Heart right ventricle (tissue), 16 donors: ENCODE measurements at regions not wholly inside any gene's neighbourhood (a gene's known extent, or its start where the extent isn't known, plus 50 kb on each side); places are given as distances from the start of the nearest gene placed in this dataset.

ENCODE experiments used
- ATAC-seq, 8 donors: fragments of 200-7000 bp; cut with Tn5 transposase; one replicate each; pipeline ENCODE4 v1.9.1; 2020; ENCODE audit warnings: mild to moderate bottlenecking in 8 of 8, moderate library complexity in 8 of 8, moderate number of reproducible peaks in 1 of 8
- DNase-seq, 2 donors: peaks; one replicate each; pipeline ENCODE4 v3.0.0-alpha.2; 2020
- H3K27ac ChIP-seq, 10 donors: fragments of 200-600 bp; sonication (generic) in 2 of 10; one replicate each; pipeline versions ENCODE4 v1.5.0 to v1.8.0; 2020 to 2022; ENCODE audit warnings: mild to moderate bottlenecking in 3 of 10
- H3K27me3 ChIP-seq, 7 donors: fragments of 200-600 bp; one replicate each; pipeline ENCODE4 v1.8.0; 2021 to 2022; ENCODE audit warnings: mild to moderate bottlenecking in 2 of 7
- H3K36me3 ChIP-seq, 9 donors: fragments of 200-600 bp; sonication (generic) in 1 of 9; one replicate each; pipeline versions ENCODE4 v1.5.0 to v1.8.0; 2020 to 2022; ENCODE audit warnings: mild to moderate bottlenecking in 2 of 9
- H3K4me1 ChIP-seq, 9 donors: fragments of 200-600 bp; sonication (generic) in 1 of 9; one replicate each; pipeline versions ENCODE4 v1.5.0 to v1.8.0; 2020 to 2022; ENCODE audit warnings: mild to moderate bottlenecking in 4 of 9
- H3K4me3 ChIP-seq, 10 donors: fragments of 200-600 bp; sonication (generic) in 2 of 10; one replicate each; pipeline versions ENCODE4 v1.5.0 to v1.8.0; 2020 to 2022; ENCODE audit warnings: mild to moderate bottlenecking in 7 of 10, moderate library complexity in 2 of 10
- H3K9me3 ChIP-seq, 11 donors: fragments of 200-600 bp in 10 of 11; sonication (generic) in 2 of 11; one replicate each; pipeline versions ENCODE4 v1.5.0 to v1.8.0; 2013 to 2022; ENCODE audit warnings: mild to moderate bottlenecking in 2 of 11, control low read depth in 1 of 11, moderate library complexity in 1 of 11
- CTCF ChIP-seq, 9 donors: fragments of 200-600 bp; sonication (generic) in 2 of 9; IDR thresholded peaks; one replicate each; pipeline versions ENCODE4 v1.5.0 to v1.8.0; 2021 to 2022; ENCODE audit warnings: antibody characterized with exemption in 9 of 9, mild to moderate bottlenecking in 5 of 9, moderate library complexity in 1 of 9
- WGBS, 2 donors: extraction: QIAGEN DNeasy Blood & Tissue Kit; methylation state at CpG; one replicate each; pipeline ENCODE4 v1.1.7; 2013; ENCODE audit warnings: inconsistent platforms in 1 of 2; 5-methylcytosine and 5-hydroxymethylcytosine counted together
- intact Hi-C, 10 donors: fragments of 100-400 bp; cut with DNase I; formaldehyde crosslinking; loops; one replicate each; pipeline versions ENCODE4 v1.11.1 to v1.14.2; 2022
- donor health status: Arrhythmogenic right ventricular cardiomyopathy.
- donor health status: ischemic (EF 13 %, LVEDD 7.1; RV severe dilation, severe dysfunction).
- donor health status: healthy with polysubstance abuse.
- donor health status: DM: no; HTN: yes; CAD: no.
- donor health status: DM: no; HTN: no; CAD: no.
- donor health status: ischemic (EF 25% LVEDD 6.9; RV normal size, moderate dysfunction).
- donor health status: ischemic (EF 25% LVEDD 5.7; RV mildly dilated, moderate dysfunction).
- donor health status: healthy.
- donor health status: DM: yes; HTN: yes; CAD: no.
- donor health status: Ischemic cardiomyopathy.
- donor health status: ischemic (EF 35%, LVEDD 5.7; RV mildly dilated, moderate dysfunction).
- donor health status: nonischemic (EF 11% LVEDD 7.7; RV severe dilation, severe dysfunction).
- donor health status: DM: yes; HTN: yes; CAD: no.
- donor health status: PGD.
- donor health status: ischemic (EF 29% LVEDD 5.4; RV normal size, mild dysfunction).
- donor health status: nonischemic (EF 23%, LVEDD 6.1; RV moderate dilation, normal function).

GRCh38 chr18:77554061-77554460 is 304.4 kb downstream of the GALR1 start:
- DNase-seq = no peak
- WGBS, 2 donors = 79 to 81% methylated on average over 5 of the region's 5 CpGs
- intact Hi-C loops = no loop called here
- no peak overlapping the region for H3K4me3 ChIP-seq
- no peaks in the 10 kb centered on the region for H3K9me3 ChIP-seq
- H3K4me1 ChIP-seq = peaks cover 0 to 10% (median 0%) of the 10 kb centered on the region in 9 donors
- no peaks in the 10 kb centered on the region for H3K27me3 ChIP-seq
- ATAC-seq = no peak
- no peak for TF ChIP-seq CTCF (IDR thresholded peaks at IDR 0.05)
- H3K36me3 ChIP-seq = no peaks in the 10 kb centered on the region
- no peak overlapping the region for H3K27ac ChIP-seq

GRCh38 chr18:77557046-77557587 is 307.5 kb downstream of the GALR1 start:
- Histone ChIP-seq H3K9me3 (no peaks in the 10 kb centered on the region), H3K27ac (no peak overlapping the region), H3K4me1 (no peaks in the 10 kb centered on the region), H3K27me3 (no peaks in the 10 kb centered on the region), H3K36me3 (no peaks in the 10 kb centered on the region), H3K4me3 (no peak overlapping the region)
- WGBS, 2 donors = 53 to 55% methylated on average over 7 of the region's 7 CpGs
- ATAC-seq = no peak
- no peak for DNase-seq
- no peak for TF ChIP-seq CTCF (IDR thresholded peaks at IDR 0.05)
- intact Hi-C loops = no loop called here

GRCh38 chr18:77559274-77559910 is 309.7 kb downstream of the GALR1 start:
- H3K9me3 ChIP-seq = no peaks in the 10 kb centered on the region
- no peaks in the 10 kb centered on the region for H3K27me3 ChIP-seq
- no peak for TF ChIP-seq CTCF (IDR thresholded peaks at IDR 0.05)
- H3K4me1 ChIP-seq = no peaks in the 10 kb centered on the region
- DNase-seq (no peak), ATAC-seq (no peak)
- no peaks in the 10 kb centered on the region for H3K36me3 ChIP-seq
- 77% methylated on average over 6 of the region's 6 CpGs for WGBS, 2 donors
- H3K4me3 ChIP-seq = no peak overlapping the region
- no peak overlapping the region for H3K27ac ChIP-seq
- intact Hi-C loops = no loop called here

- 61 to 67% methylated on average over 3 of the region's 3 CpGs for WGBS, 2 donors
- intact Hi-C loops = no loop called here
- ATAC-seq = peak in 1 of 8 donors; percentile 57
These were observed 310.8 kb downstream of the GALR1 start for GRCh38 chr18:77560341-77560992.

More at GRCh38 chr18:77560341-77560992, 310.8 kb downstream of the GALR1 start:
- Histone ChIP-seq H3K9me3 (no peaks in the 10 kb centered on the region), H3K27ac (no peak overlapping the region), H3K4me3 (no peak overlapping the region), H3K4me1 (no peaks in the 10 kb centered on the region), H3K36me3 (no peaks in the 10 kb centered on the region), H3K27me3 (no peaks in the 10 kb centered on the region)
- DNase-seq = no peak
- no peak for TF ChIP-seq CTCF (IDR thresholded peaks at IDR 0.05)
